Stimulated activated memory B cell treated with anti-CD40 and anti-IgM and Interleukin-4, amounts not matched to agents 10 μg/mL and 1 μg/mL and 100 μg/mL, for 72 hours (primary cell): ENCODE measurements at regions not wholly inside any gene's neighbourhood (a gene's known extent, or its start where the extent isn't known, plus 50 kb on each side); places are given as distances from the start of the nearest gene placed in this dataset.
"Not testable (repeated sequence)": the region's sequence is repeated elsewhere in the genome, so short reads cannot be mapped to it uniquely, and the experiment has no call there.

Source experiments
- ATAC-seq: fragments of 150-1000 bp; cut with Tn5 transposase; 2 replicates; pipeline ENCODE4 v1.10.0; 2021
- H3K27ac Mint-ChIP-seq: one replicate; pipeline ENCODE4 v1.8.0; 2022; ENCODE audit warnings: mild to moderate bottlenecking, mixed read lengths
- H3K27me3 Mint-ChIP-seq: one replicate; pipeline ENCODE4 v1.8.0; 2022; ENCODE audit warnings: mixed read lengths
- H3K36me3 Mint-ChIP-seq: one replicate; pipeline ENCODE4 v1.8.0; 2022; ENCODE audit warnings: mixed read lengths
- H3K4me1 Mint-ChIP-seq: one replicate; pipeline ENCODE4 v1.8.0; 2022; ENCODE audit warnings: mixed read lengths
- H3K4me3 Mint-ChIP-seq: one replicate; pipeline ENCODE4 v1.8.0; 2022; ENCODE audit warnings: mild to moderate bottlenecking, moderate library complexity, mixed read lengths
- H3K9me3 Mint-ChIP-seq: one replicate; pipeline ENCODE4 v1.8.0; 2022; ENCODE audit warnings: mixed read lengths

GRCh38 chr4:107439401-107439800 is 280.6 kb downstream of the PAPSS1 start:
- no peak overlapping the region for H3K4me3 Mint-ChIP-seq
- ATAC-seq, result no peak
- H3K27me3 Mint-ChIP-seq, result no peaks in the 10 kb centered on the region
- H3K36me3 Mint-ChIP-seq, result no peaks in the 10 kb centered on the region
- no peaks in the 10 kb centered on the region for H3K9me3 Mint-ChIP-seq
- H3K4me1 Mint-ChIP-seq, result no peaks in the 10 kb centered on the region
- H3K27ac Mint-ChIP-seq, result no peak overlapping the region

- not testable (repeated sequence) for ATAC-seq, H3K27me3 Mint-ChIP-seq, H3K36me3 Mint-ChIP-seq, H3K9me3 Mint-ChIP-seq, H3K4me1 Mint-ChIP-seq, H3K27ac Mint-ChIP-seq, H3K4me3 Mint-ChIP-seq
Observed at GRCh38 chr4:107436471-107436870, 283.6 kb downstream of the PAPSS1 start.

GRCh38 chr4:107432451-107432850 is 287.6 kb downstream of the PAPSS1 start:
- H3K4me3 Mint-ChIP-seq, result no peak overlapping the region
- no peak for ATAC-seq
- H3K27me3 Mint-ChIP-seq, result no peaks in the 10 kb centered on the region
- no peak overlapping the region for H3K27ac Mint-ChIP-seq
- no peaks in the 10 kb centered on the region for H3K9me3 Mint-ChIP-seq
- H3K36me3 Mint-ChIP-seq, result no peaks in the 10 kb centered on the region
- H3K4me1 Mint-ChIP-seq, result no peaks in the 10 kb centered on the region

- no peaks in the 10 kb centered on the region for H3K36me3 Mint-ChIP-seq
- H3K27ac Mint-ChIP-seq, result no peak overlapping the region
- no peaks in the 10 kb centered on the region for H3K9me3 Mint-ChIP-seq
- ATAC-seq, result no peak
- H3K27me3 Mint-ChIP-seq, result no peaks in the 10 kb centered on the region
- no peaks in the 10 kb centered on the region for H3K4me1 Mint-ChIP-seq
- H3K4me3 Mint-ChIP-seq, result no peak overlapping the region
Observed at GRCh38 chr4:107423677-107424405, 296.2 kb downstream of the PAPSS1 start.

- not testable (repeated sequence) for ATAC-seq, H3K27ac Mint-ChIP-seq, H3K27me3 Mint-ChIP-seq, H3K9me3 Mint-ChIP-seq, H3K36me3 Mint-ChIP-seq, H3K4me1 Mint-ChIP-seq, H3K4me3 Mint-ChIP-seq
Observed at GRCh38 chr4:107419536-107419935, 300.5 kb downstream of the PAPSS1 start.

GRCh38 chr4:107419052-107419451 is 301.0 kb downstream of the PAPSS1 start:
- H3K27me3 Mint-ChIP-seq, result peaks cover 12% of the 10 kb centered on the region
- H3K27ac Mint-ChIP-seq, result no peak overlapping the region

GRCh38 chr4:107415490-107415889 is 304.5 kb downstream of the PAPSS1 start:
- not testable (repeated sequence) for H3K36me3 Mint-ChIP-seq, H3K4me1 Mint-ChIP-seq
- peaks cover 12% of the 10 kb centered on the region for H3K27me3 Mint-ChIP-seq

More at GRCh38 chr4:107419052-107419451, 301.0 kb downstream of the PAPSS1 start:
- no peak for ATAC-seq
- Mint-ChIP-seq H3K4me3 (no peak overlapping the region), H3K36me3 (no peaks in the 10 kb centered on the region), H3K4me1 (no peaks in the 10 kb centered on the region), H3K9me3 (peaks cover 3% of the 10 kb centered on the region)

GRCh38 chr4:107409872-107410271 is 310.2 kb downstream of the PAPSS1 start:
- not testable (repeated sequence) for H3K4me1 Mint-ChIP-seq, H3K27ac Mint-ChIP-seq, H3K36me3 Mint-ChIP-seq, H3K4me3 Mint-ChIP-seq, ATAC-seq
- peaks cover 13% of the 10 kb centered on the region for H3K27me3 Mint-ChIP-seq
- H3K9me3 Mint-ChIP-seq, result peaks cover 10% of the 10 kb centered on the region

More at GRCh38 chr4:107415490-107415889, 304.5 kb downstream of the PAPSS1 start:
- H3K4me3 Mint-ChIP-seq, H3K27ac Mint-ChIP-seq, ATAC-seq: not testable (repeated sequence)
- peaks cover 10% of the 10 kb centered on the region for H3K9me3 Mint-ChIP-seq

- no peaks in the 10 kb centered on the region for H3K4me1 Mint-ChIP-seq
- H3K36me3 Mint-ChIP-seq, result no peaks in the 10 kb centered on the region
- no peak overlapping the region for H3K4me3 Mint-ChIP-seq
- ATAC-seq, result no peak
- peaks cover 7% of the 10 kb centered on the region for H3K9me3 Mint-ChIP-seq
- no peak overlapping the region for H3K27ac Mint-ChIP-seq
- H3K27me3 Mint-ChIP-seq, result peaks cover 7% of the 10 kb centered on the region
Observed at GRCh38 chr4:107408968-107409367, 311.1 kb downstream of the PAPSS1 start.

GRCh38 chr4:107404591-107405300 is 315.3 kb downstream of the PAPSS1 start:
- no peak overlapping the region for H3K4me3 Mint-ChIP-seq
- no peaks in the 10 kb centered on the region for H3K36me3 Mint-ChIP-seq
- no peak for ATAC-seq
- no peak overlapping the region for H3K27ac Mint-ChIP-seq
- no peaks in the 10 kb centered on the region for H3K4me1 Mint-ChIP-seq
- H3K27me3 Mint-ChIP-seq, result peaks cover 7% of the 10 kb centered on the region
- no peaks in the 10 kb centered on the region for H3K9me3 Mint-ChIP-seq

- Mint-ChIP-seq H3K4me3 (no peak overlapping the region), H3K4me1 (no peaks in the 10 kb centered on the region), H3K27me3 (peaks cover 5% of the 10 kb centered on the region), H3K36me3 (no peaks in the 10 kb centered on the region), H3K27ac (no peak overlapping the region), H3K9me3 (no peaks in the 10 kb centered on the region)
- no peak for ATAC-seq
Observed at GRCh38 chr4:107402291-107402690, 317.7 kb downstream of the PAPSS1 start.

GRCh38 chr4:107392951-107393350 is 327.1 kb downstream of the PAPSS1 start:
- ATAC-seq, result no peak
- H3K4me3 Mint-ChIP-seq, result no peak overlapping the region
- H3K36me3 Mint-ChIP-seq, result no peaks in the 10 kb centered on the region
- no peaks in the 10 kb centered on the region for H3K27me3 Mint-ChIP-seq
- no peak overlapping the region for H3K27ac Mint-ChIP-seq
- no peaks in the 10 kb centered on the region for H3K4me1 Mint-ChIP-seq
- H3K9me3 Mint-ChIP-seq, result no peaks in the 10 kb centered on the region

GRCh38 chr4:107392380-107392779 is 327.7 kb downstream of the PAPSS1 start:
- H3K4me3 Mint-ChIP-seq, result no peak overlapping the region
- H3K27me3 Mint-ChIP-seq, result no peaks in the 10 kb centered on the region
- no peaks in the 10 kb centered on the region for H3K36me3 Mint-ChIP-seq
- H3K4me1 Mint-ChIP-seq, result no peaks in the 10 kb centered on the region
- no peak overlapping the region for H3K27ac Mint-ChIP-seq
- no peaks in the 10 kb centered on the region for H3K9me3 Mint-ChIP-seq
- ATAC-seq, result no peak

- H3K9me3 Mint-ChIP-seq, result no peaks in the 10 kb centered on the region
- H3K4me1 Mint-ChIP-seq, result no peaks in the 10 kb centered on the region
- no peaks in the 10 kb centered on the region for H3K36me3 Mint-ChIP-seq
- H3K27ac Mint-ChIP-seq, result no peak overlapping the region
- H3K27me3 Mint-ChIP-seq, result no peaks in the 10 kb centered on the region
- no peak for ATAC-seq
- no peak overlapping the region for H3K4me3 Mint-ChIP-seq
Observed at GRCh38 chr4:107391630-107392028, 328.4 kb downstream of the PAPSS1 start.

- H3K4me1 Mint-ChIP-seq, result no peaks in the 10 kb centered on the region
- H3K27me3 Mint-ChIP-seq, result no peaks in the 10 kb centered on the region
- H3K4me3 Mint-ChIP-seq, result no peak overlapping the region
- no peak overlapping the region for H3K27ac Mint-ChIP-seq
- H3K9me3 Mint-ChIP-seq, result no peaks in the 10 kb centered on the region
- ATAC-seq, result no peak
- no peaks in the 10 kb centered on the region for H3K36me3 Mint-ChIP-seq
Observed at GRCh38 chr4:107391009-107391629, 328.9 kb downstream of the PAPSS1 start.

- no peaks in the 10 kb centered on the region for H3K9me3 Mint-ChIP-seq
- H3K36me3 Mint-ChIP-seq, result no peaks in the 10 kb centered on the region
- H3K4me3 Mint-ChIP-seq, result no peak overlapping the region
- H3K27ac Mint-ChIP-seq, result no peak overlapping the region
- H3K4me1 Mint-ChIP-seq, result no peaks in the 10 kb centered on the region
- ATAC-seq, result no peak
- no peaks in the 10 kb centered on the region for H3K27me3 Mint-ChIP-seq
Observed at GRCh38 chr4:107389965-107390364, 330.1 kb downstream of the PAPSS1 start.
